ENCODE measurements at regions not wholly inside any gene's neighbourhood (a gene's known extent, or its start where the extent isn't known, plus 50 kb on each side); places are given as distances from the start of the nearest gene placed in this dataset.

DNA sequence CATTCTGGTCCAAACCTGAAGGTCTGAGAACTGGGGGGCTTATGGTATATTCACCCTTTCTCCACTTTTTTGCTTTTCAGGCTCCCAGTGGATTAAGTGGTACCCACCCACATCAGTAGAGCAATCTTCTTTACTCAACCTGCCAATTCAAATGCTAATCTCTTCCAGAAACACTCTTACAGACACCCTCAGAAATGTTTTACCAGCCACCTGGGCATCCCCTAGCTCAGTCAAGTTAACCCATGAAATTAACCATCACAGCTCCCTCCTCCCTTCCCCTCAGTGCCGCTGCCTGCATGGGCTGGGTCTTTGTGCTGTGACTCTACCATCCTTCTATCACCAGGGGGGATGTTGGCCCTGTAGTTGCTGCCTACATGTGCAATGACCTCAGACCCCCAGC is 398.7 kb downstream of the BUD13 start:
- intact Hi-C loops (cut with DNase I; ENCODE audit: low total_unique reads), result no loop called here
- no peak for TF ChIP-seq POLR2A (IDR thresholded peaks at IDR 0.05)
- TF ChIP-seq, protein P1, sequence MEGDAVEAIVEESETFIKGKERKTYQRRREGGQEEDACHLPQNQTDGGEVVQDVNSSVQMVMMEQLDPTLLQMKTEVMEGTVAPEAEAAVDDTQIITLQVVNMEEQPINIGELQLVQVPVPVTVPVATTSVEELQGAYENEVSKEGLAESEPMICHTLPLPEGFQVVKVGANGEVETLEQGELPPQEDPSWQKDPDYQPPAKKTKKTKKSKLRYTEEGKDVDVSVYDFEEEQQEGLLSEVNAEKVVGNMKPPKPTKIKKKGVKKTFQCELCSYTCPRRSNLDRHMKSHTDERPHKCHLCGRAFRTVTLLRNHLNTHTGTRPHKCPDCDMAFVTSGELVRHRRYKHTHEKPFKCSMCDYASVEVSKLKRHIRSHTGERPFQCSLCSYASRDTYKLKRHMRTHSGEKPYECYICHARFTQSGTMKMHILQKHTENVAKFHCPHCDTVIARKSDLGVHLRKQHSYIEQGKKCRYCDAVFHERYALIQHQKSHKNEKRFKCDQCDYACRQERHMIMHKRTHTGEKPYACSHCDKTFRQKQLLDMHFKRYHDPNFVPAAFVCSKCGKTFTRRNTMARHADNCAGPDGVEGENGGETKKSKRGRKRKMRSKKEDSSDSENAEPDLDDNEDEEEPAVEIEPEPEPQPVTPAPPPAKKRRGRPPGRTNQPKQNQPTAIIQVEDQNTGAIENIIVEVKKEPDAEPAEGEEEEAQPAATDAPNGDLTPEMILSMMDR (IDR thresholded peaks at IDR 0.05), result no peak
- Histone ChIP-seq H3K27ac (no peak overlapping the region), H3K27me3 (no peaks in the 10 kb centered on the region), H3K4me3 (no peak overlapping the region), H3K36me3 (ENCODE audit: low read depth, missing control alignments) (no peaks in the 10 kb centered on the region), H3K4me1 (no peaks in the 10 kb centered on the region), H3K9me3 (no peaks in the 10 kb centered on the region)
- DNase-seq, result no peak
- 100% methylated on average over 1 of the region's 1 CpG for WGBS, 2 donors

GRCh38 chr11:116373104-116373944 is 399.5 kb downstream of the BUD13 start:
- WGBS, 2 donors, result 72 to 73% methylated on average over 7 to 10 of the region's 10 CpGs
- intact Hi-C loops (cut with DNase I; ENCODE audit: low total_unique reads), result no loop called here
- Histone ChIP-seq H3K27me3 (no peaks in the 10 kb centered on the region), H3K9me3 (no peaks in the 10 kb centered on the region), H3K4me3 (no peak overlapping the region), H3K36me3 (ENCODE audit: low read depth, missing control alignments) (no peaks in the 10 kb centered on the region), H3K4me1 (no peaks in the 10 kb centered on the region), H3K27ac (no peak overlapping the region)
- no peak for DNase-seq
- TF ChIP-seq, protein P1 (IDR thresholded peaks at IDR 0.05), result no peak
- no peak for TF ChIP-seq POLR2A (IDR thresholded peaks at IDR 0.05)

GRCh38 chr11:116371146-116371545 is 401.6 kb downstream of the BUD13 start:
- Histone ChIP-seq H3K27ac (no peak overlapping the region), H3K27me3 (no peaks in the 10 kb centered on the region)
- 38 to 51% methylated on average over 3 of the region's 3 CpGs for WGBS, 2 donors

GRCh38 chr11:116368784-116369183 is 404.0 kb downstream of the BUD13 start:
- WGBS, 2 donors, result 55 to 68% methylated on average over 4 to 5 of the region's 5 CpGs
- no peaks in the 10 kb centered on the region for H3K27me3 ChIP-seq
- no peak for DNase-seq
- no peaks in the 10 kb centered on the region for H3K9me3 ChIP-seq
- no peaks in the 10 kb centered on the region for H3K36me3 ChIP-seq (ENCODE audit: low read depth, missing control alignments)
- H3K4me1 ChIP-seq, result no peaks in the 10 kb centered on the region
- TF ChIP-seq, protein P1 (IDR thresholded peaks at IDR 0.05), result no peak
- TF ChIP-seq POLR2A (IDR thresholded peaks at IDR 0.05), result no peak
- no peak overlapping the region for H3K4me3 ChIP-seq
- no peak overlapping the region for H3K27ac ChIP-seq
- intact Hi-C loops (cut with DNase I; ENCODE audit: low total_unique reads), result no loop called here

More at GRCh38 chr11:116371146-116371545, 401.6 kb downstream of the BUD13 start:
- no peak for DNase-seq
- intact Hi-C loops (cut with DNase I; ENCODE audit: low total_unique reads), result no loop called here
- TF ChIP-seq, protein P1 (IDR thresholded peaks at IDR 0.05), result no peak
- no peak for TF ChIP-seq POLR2A (IDR thresholded peaks at IDR 0.05)
- H3K9me3 ChIP-seq, result no peaks in the 10 kb centered on the region
- H3K4me3 ChIP-seq, result no peak overlapping the region
- H3K36me3 ChIP-seq (ENCODE audit: low read depth, missing control alignments), result no peaks in the 10 kb centered on the region
- H3K4me1 ChIP-seq, result no peaks in the 10 kb centered on the region
